ENCODE measurements at regions not wholly inside any gene's neighbourhood (a gene's known extent, or its start where the extent isn't known, plus 50 kb on each side); places are given as distances from the start of the nearest gene placed in this dataset.

DNA sequence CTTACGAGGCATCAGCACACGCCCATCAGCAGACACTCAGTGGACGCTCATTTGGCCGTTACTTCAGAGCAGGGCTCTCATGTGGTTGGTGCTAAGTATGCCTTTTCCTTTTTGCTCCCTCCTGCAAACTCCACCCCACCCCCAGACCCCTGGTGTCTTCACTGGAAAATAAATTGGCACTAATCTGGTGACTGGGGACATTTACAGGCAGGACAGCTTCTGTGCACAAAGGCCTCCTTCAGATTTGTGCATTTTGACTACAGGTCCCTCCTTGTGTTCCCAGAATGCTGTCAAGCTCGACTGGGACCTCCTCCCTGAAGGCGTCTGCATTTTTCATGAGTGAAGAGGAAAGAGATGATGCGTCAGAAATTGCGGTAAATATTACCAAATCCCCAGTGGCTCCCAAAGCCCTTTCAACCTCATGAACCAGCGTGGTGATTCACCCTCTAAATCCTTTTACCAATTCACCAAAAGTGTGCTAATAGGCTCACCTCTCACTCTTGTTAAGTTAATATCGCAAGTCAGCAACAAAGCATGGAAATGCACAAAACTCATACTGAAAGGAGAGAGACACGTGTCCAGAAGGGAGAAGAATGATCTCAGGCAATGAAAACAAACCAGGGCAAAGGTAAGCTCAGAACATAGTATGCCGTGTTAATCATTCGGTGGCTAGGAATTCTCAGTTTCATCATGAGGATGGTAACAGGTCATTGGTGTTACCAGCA lies 119.0 kb downstream of the NKX6-1 start:
- Histone ChIP-seq H3K4me3 (ENCODE audit: low read depth, low read length) (0 out of 2 replicates have a peak overlapping the region, but pooled peaks have one; percentile 1), H3K27me3 (ENCODE audit: control insufficient read depth, insufficient read depth, low read length) (peaks cover 50% of the 10 kb centered on the region), H3K4me1 (ENCODE audit: control insufficient read depth, insufficient read depth, low read length) (peaks cover 65% of the 10 kb centered on the region), H3K36me3 (ENCODE audit: control insufficient read depth, insufficient read depth, low read length) (no peaks in the 10 kb centered on the region), H3K27ac (ENCODE audit: low read depth, low read length) (no peak overlapping the region), H3K9me3 (ENCODE audit: control insufficient read depth, insufficient read depth, low read length) (no peaks in the 10 kb centered on the region), H3K9ac (ENCODE audit: low read depth, low read length) (no peak overlapping the region)

GRCh38 chr4:84378983-84379382 lies 120.1 kb downstream of the NKX6-1 start:
- Histone ChIP-seq H3K4me3 (ENCODE audit: low read depth, low read length) (peak overlapping the region; percentile 42), H3K4me1 (ENCODE audit: control insufficient read depth, insufficient read depth, low read length) (peaks cover 58% of the 10 kb centered on the region), H3K9me3 (ENCODE audit: control insufficient read depth, insufficient read depth, low read length) (no peaks in the 10 kb centered on the region), H3K36me3 (ENCODE audit: control insufficient read depth, insufficient read depth, low read length) (no peaks in the 10 kb centered on the region), H3K27me3 (ENCODE audit: control insufficient read depth, insufficient read depth, low read length) (peaks cover 52% of the 10 kb centered on the region), H3K9ac (ENCODE audit: low read depth, low read length) (no peak overlapping the region), H3K27ac (ENCODE audit: low read depth, low read length) (peak overlapping the region; percentile 76)

GRCh38 chr4:84378356-84378755 lies 120.7 kb downstream of the NKX6-1 start:
- Histone ChIP-seq H3K27ac (ENCODE audit: low read depth, low read length) (peak overlapping the region; percentile 76), H3K27me3 (ENCODE audit: control insufficient read depth, insufficient read depth, low read length) (peaks cover 54% of the 10 kb centered on the region), H3K9me3 (ENCODE audit: control insufficient read depth, insufficient read depth, low read length) (no peaks in the 10 kb centered on the region), H3K4me3 (ENCODE audit: low read depth, low read length) (peak overlapping the region; percentile 42), H3K36me3 (ENCODE audit: control insufficient read depth, insufficient read depth, low read length) (no peaks in the 10 kb centered on the region), H3K9ac (ENCODE audit: low read depth, low read length) (no peak overlapping the region), H3K4me1 (ENCODE audit: control insufficient read depth, insufficient read depth, low read length) (peaks cover 54% of the 10 kb centered on the region)

DNA sequence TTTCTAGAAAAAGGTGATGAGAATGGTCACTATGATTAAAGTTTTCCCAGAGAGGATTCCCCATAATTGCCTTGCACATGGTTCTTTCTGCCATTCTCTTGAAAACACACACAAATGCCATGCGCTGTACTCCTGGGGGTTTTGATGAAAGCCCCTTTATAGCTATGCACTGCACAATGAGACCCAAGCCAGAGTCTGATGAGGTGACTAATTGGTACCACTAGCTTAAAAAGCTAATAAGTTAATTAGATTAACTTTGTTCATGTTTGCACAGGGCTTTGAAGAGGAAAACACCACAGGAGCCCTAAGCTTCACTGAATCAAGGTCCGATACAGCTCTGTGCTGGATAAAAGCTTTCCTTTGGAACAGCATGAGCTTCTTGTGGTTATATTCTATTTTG lies 132.2 kb downstream of the NKX6-1 start:
- no peaks in the 10 kb centered on the region for H3K36me3 ChIP-seq (ENCODE audit: control insufficient read depth, insufficient read depth, low read length)
- H3K4me1 ChIP-seq (ENCODE audit: control insufficient read depth, insufficient read depth, low read length): peaks cover 9% of the 10 kb centered on the region; the same call in 1 of the 2 replicates
- H3K9me3 ChIP-seq (ENCODE audit: control insufficient read depth, insufficient read depth, low read length): no peaks in the 10 kb centered on the region
- H3K9ac ChIP-seq (ENCODE audit: low read depth, low read length): no peak overlapping the region
- no peak overlapping the region for H3K4me3 ChIP-seq (ENCODE audit: low read depth, low read length)
- no peaks in the 10 kb centered on the region for H3K27me3 ChIP-seq (ENCODE audit: control insufficient read depth, insufficient read depth, low read length)
- H3K27ac ChIP-seq (ENCODE audit: low read depth, low read length): no peak overlapping the region

DNA sequence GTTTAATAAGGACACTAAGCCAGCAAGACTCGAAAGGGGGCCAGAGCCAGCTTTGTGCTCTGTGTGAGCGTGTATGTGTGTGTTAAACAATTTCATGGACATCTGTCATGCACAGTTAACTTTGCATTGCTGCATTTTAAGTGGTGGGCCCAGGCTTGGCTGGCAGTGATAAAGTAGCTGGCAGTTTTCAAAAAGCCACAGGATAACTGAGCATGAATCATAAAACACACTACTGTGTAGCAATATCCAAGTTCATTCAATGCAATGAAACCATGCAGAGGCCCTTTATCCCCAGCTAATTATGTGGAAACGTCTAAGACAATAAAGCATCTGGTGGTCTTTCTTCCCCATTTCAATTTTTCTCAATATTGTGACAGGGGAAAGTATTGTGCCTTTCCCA lies 132.9 kb downstream of the NKX6-1 start:
- 0 out of 2 replicates have a peak, but pooled peaks cover 1% of the 10 kb centered on the region for H3K9me3 ChIP-seq (ENCODE audit: control insufficient read depth, insufficient read depth, low read length)
- no peaks in the 10 kb centered on the region for H3K36me3 ChIP-seq (ENCODE audit: control insufficient read depth, insufficient read depth, low read length)
- no peaks in the 10 kb centered on the region for H3K27me3 ChIP-seq (ENCODE audit: control insufficient read depth, insufficient read depth, low read length)
- no peak overlapping the region for H3K27ac ChIP-seq (ENCODE audit: low read depth, low read length)
- H3K4me3 ChIP-seq (ENCODE audit: low read depth, low read length): no peak overlapping the region
- H3K4me1 ChIP-seq (ENCODE audit: control insufficient read depth, insufficient read depth, low read length): peaks cover 9% of the 10 kb centered on the region; the same call in 1 of the 2 replicates
- H3K9ac ChIP-seq (ENCODE audit: low read depth, low read length): no peak overlapping the region

GRCh38 chr4:84362896-84363655 lies 136.0 kb downstream of the NKX6-1 start:
- H3K9me3 ChIP-seq (ENCODE audit: control insufficient read depth, insufficient read depth, low read length): 0 out of 2 replicates have a peak, but pooled peaks cover 2% of the 10 kb centered on the region
- H3K36me3 ChIP-seq (ENCODE audit: control insufficient read depth, insufficient read depth, low read length): no peaks in the 10 kb centered on the region
- H3K27me3 ChIP-seq (ENCODE audit: control insufficient read depth, insufficient read depth, low read length): no peaks in the 10 kb centered on the region
- H3K4me1 ChIP-seq (ENCODE audit: control insufficient read depth, insufficient read depth, low read length): peaks cover 9% of the 10 kb centered on the region; the same call in 1 of the 2 replicates
- no peak overlapping the region for H3K4me3 ChIP-seq (ENCODE audit: low read depth, low read length)
- H3K9ac ChIP-seq (ENCODE audit: low read depth, low read length): no peak overlapping the region
- no peak overlapping the region for H3K27ac ChIP-seq (ENCODE audit: low read depth, low read length)

DNA sequence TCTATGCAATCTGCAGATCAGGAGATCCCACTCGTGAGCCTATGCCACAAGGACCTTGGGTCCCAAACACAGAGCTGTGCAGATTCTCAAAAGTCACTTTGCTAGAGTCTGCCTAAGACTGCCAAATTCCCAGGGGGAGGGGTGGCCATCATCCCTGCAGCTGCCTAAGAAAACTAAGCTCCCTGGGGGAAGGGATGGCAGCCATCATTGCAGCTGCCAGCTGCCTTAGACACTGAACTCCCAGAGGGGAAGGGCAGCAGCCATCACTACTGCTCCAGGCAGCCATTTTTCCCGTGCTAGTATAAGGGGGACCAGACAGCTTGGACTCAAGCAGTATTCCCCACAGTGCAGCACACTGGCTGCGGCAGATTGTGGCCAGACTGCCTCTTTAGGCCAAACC lies 156.9 kb downstream of the NKX6-1 start:
- no peaks in the 10 kb centered on the region for H3K36me3 ChIP-seq (ENCODE audit: control insufficient read depth, insufficient read depth, low read length)
- no peak overlapping the region for H3K4me3 ChIP-seq (ENCODE audit: low read depth, low read length)
- H3K4me1 ChIP-seq (ENCODE audit: control insufficient read depth, insufficient read depth, low read length): peaks cover 5% of the 10 kb centered on the region
- no peak overlapping the region for H3K27ac ChIP-seq (ENCODE audit: low read depth, low read length)
- peaks cover 34% of the 10 kb centered on the region for H3K9me3 ChIP-seq (ENCODE audit: control insufficient read depth, insufficient read depth, low read length)
- H3K27me3 ChIP-seq (ENCODE audit: control insufficient read depth, insufficient read depth, low read length): no peaks in the 10 kb centered on the region
- no peak overlapping the region for H3K9ac ChIP-seq (ENCODE audit: low read depth, low read length)

- Histone ChIP-seq H3K27ac (ENCODE audit: low read depth, low read length) (no peak overlapping the region), H3K9ac (ENCODE audit: low read depth, low read length) (no peak overlapping the region), H3K4me3 (ENCODE audit: low read depth, low read length) (no peak overlapping the region), H3K27me3 (ENCODE audit: control insufficient read depth, insufficient read depth, low read length) (no peaks in the 10 kb centered on the region), H3K9me3 (ENCODE audit: control insufficient read depth, insufficient read depth, low read length) (peaks cover 34% of the 10 kb centered on the region), H3K36me3 (ENCODE audit: control insufficient read depth, insufficient read depth, low read length) (no peaks in the 10 kb centered on the region), H3K4me1 (ENCODE audit: control insufficient read depth, insufficient read depth, low read length) (peaks cover 10% of the 10 kb centered on the region)
These were observed 157.5 kb downstream of the NKX6-1 start for GRCh38 chr4:84341559-84341958.

DNA sequence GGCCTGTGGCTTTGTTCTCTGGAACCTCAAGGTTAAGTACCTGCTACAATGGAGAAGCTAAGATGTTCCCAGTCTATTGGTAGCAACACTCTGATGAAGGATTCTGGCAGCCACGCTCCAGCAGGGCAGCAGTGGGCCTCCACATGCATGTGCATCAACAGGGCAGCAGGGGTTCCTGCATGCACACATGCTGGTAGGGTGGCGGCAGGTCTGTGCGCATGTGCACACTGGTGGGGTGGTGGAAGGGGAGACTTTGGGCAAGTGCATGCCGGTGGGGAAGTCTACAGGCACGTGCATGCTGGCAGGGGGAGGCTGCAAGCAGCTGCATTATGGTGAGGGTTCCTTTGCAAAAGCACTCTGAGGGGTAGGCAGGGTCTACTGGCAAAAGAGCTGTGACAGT lies 160.7 kb downstream of the NKX6-1 start:
- no peak overlapping the region for H3K9ac ChIP-seq (ENCODE audit: low read depth, low read length)
- H3K4me3 ChIP-seq (ENCODE audit: low read depth, low read length): no peak overlapping the region
- peaks cover 23% of the 10 kb centered on the region for H3K4me1 ChIP-seq (ENCODE audit: control insufficient read depth, insufficient read depth, low read length)
- no peaks in the 10 kb centered on the region for H3K36me3 ChIP-seq (ENCODE audit: control insufficient read depth, insufficient read depth, low read length)
- H3K27ac ChIP-seq (ENCODE audit: low read depth, low read length): no peak overlapping the region
- peaks cover 26% of the 10 kb centered on the region for H3K9me3 ChIP-seq (ENCODE audit: control insufficient read depth, insufficient read depth, low read length)
- H3K27me3 ChIP-seq (ENCODE audit: control insufficient read depth, insufficient read depth, low read length): no peaks in the 10 kb centered on the region

DNA sequence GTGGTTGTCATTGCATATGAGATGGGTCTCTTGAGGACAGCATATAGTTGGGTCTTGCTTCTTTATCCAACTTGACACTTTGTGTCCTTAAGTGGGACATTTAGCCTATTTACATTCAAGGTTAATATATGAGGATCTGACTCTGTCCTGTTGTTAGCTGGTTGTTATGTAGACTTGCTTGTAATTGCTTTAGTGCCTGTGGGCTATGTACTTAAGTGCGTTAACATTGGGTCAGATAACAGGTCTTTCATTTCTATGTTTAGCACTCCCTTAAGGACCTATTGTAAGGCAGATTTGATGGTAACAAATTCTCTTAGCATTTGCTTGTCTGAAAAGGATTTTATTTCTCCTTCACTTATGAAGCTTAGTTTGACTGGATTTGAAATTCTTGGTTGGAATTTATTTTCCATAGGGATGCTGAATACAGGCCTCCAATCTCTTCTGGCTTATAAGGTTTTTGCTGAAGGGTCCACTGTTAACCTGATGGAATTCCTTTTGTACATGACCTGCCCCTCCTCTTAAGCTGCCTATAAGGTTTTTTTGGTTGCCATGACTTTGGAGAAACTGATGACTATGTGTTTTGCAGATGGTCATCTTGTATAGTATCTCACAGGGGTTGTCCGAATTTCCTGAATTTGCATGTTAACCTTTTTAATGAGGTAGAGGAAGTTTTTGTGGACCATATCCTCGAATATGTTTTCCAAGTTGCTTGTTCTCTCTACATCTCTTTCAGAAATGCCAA lies 162.0 kb downstream of the NKX6-1 start:
- Histone ChIP-seq H3K4me1 (ENCODE audit: control insufficient read depth, insufficient read depth, low read length) (peaks cover 23% of the 10 kb centered on the region), H3K27me3 (ENCODE audit: control insufficient read depth, insufficient read depth, low read length) (no peaks in the 10 kb centered on the region), H3K36me3 (ENCODE audit: control insufficient read depth, insufficient read depth, low read length) (no peaks in the 10 kb centered on the region), H3K4me3 (ENCODE audit: low read depth, low read length) (0 out of 2 replicates have a peak overlapping the region, but pooled peaks have one; percentile 3), H3K27ac (ENCODE audit: low read depth, low read length) (peak overlapping the region; percentile 43), H3K9ac (ENCODE audit: low read depth, low read length) (no peak overlapping the region), H3K9me3 (ENCODE audit: control insufficient read depth, insufficient read depth, low read length) (peaks cover 17% of the 10 kb centered on the region)
